Posterior vena cava (tissue), 2 donors: ENCODE measurements at regions not wholly inside any gene's neighbourhood (a gene's known extent, or its start where the extent isn't known, plus 50 kb on each side); places are given as distances from the start of the nearest gene placed in this dataset.

Experiments used
- DNase-seq: peaks from one replicate; pipeline ENCODE4 v3.0.0-alpha.2; 2020; ENCODE audit warnings: low spot score
- intact Hi-C, 2 donors: fragments of 100-400 bp; cut with DNase I; formaldehyde crosslinking; loops; one replicate each; pipeline versions ENCODE4 v1.14.1 to v1.14.2; 2022 to 2023
- donor health status: DM: yes; HTN: yes; CAD: no.
- donor health status: DM: yes; HTN: yes; CAD: no.

- intact Hi-C loops: no loop called here
- no peak for DNase-seq
These were observed 59.8 kb downstream of the MRM1 start for GRCh38 chr17:36661047-36661666.

- intact Hi-C loops: no loop called here
- DNase-seq: no peak
These were observed 60.3 kb downstream of the MRM1 start for GRCh38 chr17:36661688-36662087.

GRCh38 chr17:36665417-36665816, 64.0 kb downstream of the MRM1 start:
- DNase-seq: no peak
- intact Hi-C loops: no loop called here

- intact Hi-C loops: no loop called here
- DNase-seq: no peak
These were observed 66.5 kb downstream of the MRM1 start for GRCh38 chr17:36667922-36668321.

DNA sequence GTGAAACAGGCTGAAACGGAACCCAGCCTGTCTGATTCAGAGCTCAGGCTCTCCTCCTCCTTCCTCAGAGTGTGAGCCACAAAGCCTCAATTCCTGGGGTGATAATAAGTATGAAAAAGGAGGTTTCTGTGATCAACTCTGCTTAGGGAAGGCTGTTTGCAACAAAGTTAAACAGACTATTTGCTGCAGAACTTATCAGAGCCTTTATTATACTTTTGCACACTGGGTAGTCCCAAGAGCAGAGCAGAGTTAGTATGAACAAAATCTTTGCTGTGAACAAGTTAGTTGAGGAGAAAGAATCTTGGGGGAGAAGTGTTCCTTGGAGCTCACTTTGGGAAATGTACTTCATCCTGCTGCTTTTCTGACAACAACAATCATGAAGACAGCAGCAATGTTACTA, 67.4 kb downstream of the MRM1 start:
- intact Hi-C loops: no loop called here
- no peak for DNase-seq

DNA sequence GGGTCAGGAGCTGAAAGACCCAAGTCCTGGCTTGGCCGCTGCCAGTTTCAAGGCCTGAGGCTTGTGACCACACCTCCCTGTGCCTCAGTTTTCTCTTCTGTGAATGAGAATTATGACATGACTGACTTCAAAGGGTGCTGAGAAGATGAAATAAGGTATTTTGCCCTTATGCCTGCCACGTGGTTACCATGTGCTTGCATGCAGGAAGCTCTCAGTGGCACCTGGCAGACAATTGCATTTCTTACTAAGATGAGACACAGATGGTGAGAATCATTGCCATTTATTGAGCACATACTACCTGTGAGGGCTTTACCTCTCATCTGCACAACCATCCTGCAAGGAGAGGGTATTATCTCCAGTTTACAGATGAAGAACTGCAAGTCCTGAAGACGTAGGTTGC, 69.8 kb downstream of the MRM1 start:
- DNase-seq: no peak
- intact Hi-C loops: no loop called here

GRCh38 chr17:36672403-36672918, 71.1 kb downstream of the MRM1 start:
- intact Hi-C loops: no loop called here
- no peak for DNase-seq

- intact Hi-C loops: no loop called here
- no peak for DNase-seq
These were observed 71.7 kb downstream of the MRM1 start for GRCh38 chr17:36673068-36673467.

DNA sequence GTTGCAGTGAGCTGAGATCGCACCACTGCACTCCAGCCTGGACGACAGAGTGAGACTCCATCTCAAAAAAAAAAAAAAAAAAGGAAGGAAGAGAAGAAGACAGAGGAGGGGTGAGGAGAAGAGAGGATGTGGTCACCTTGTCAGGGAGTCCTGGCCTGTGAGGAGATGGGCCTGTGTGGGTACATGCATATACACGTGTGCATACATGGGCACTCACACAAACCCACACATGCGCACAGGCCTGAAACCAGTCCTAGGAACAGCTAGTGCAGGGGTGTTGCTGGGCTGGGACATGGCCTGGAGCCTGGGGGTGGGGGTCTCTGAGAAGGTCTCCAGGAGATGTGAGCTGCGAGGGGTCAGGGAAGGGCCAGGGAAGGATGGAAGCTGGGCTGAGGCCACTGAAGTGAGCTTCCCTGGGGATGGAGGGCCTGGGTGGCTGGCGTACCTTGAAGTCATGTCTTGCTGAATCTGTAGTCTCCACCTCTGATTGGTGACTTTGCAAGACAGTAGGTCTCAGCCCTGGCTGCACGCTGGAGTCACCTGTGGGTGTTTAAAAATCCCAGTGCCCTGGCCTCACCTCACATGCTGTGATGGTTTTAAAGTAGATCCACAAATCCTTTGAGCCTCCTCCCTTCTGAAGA, 72.4 kb downstream of the MRM1 start:
- intact Hi-C loops: no loop called here
- DNase-seq: no peak

DNA sequence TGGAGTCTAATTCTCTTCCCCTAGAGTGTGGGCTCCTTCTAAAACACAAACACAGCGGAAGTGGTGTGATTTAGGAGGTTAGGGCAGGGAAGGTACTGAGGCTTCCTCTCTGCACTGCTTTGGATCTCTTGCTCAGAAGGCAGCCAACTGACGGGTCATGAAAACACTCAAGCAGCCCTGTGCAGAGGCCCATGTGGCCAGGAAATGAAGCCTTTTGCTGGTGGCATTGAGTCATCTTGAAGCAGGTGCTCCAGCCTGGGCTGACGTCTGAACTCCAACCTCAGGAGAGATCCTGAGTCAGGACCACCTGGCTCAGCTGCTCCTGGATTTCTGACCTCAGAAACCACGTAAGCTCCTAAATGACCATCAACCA, 72.9 kb downstream of the MRM1 start:
- intact Hi-C loops: no loop called here
- no peak for DNase-seq

GRCh38 chr17:36675250-36675649, 73.9 kb downstream of the MRM1 start:
- no peak for DNase-seq
- intact Hi-C loops: no loop called here

GRCh38 chr17:36675786-36676185, 74.4 kb downstream of the MRM1 start:
- intact Hi-C loops: no loop called here
- no peak for DNase-seq

DNA sequence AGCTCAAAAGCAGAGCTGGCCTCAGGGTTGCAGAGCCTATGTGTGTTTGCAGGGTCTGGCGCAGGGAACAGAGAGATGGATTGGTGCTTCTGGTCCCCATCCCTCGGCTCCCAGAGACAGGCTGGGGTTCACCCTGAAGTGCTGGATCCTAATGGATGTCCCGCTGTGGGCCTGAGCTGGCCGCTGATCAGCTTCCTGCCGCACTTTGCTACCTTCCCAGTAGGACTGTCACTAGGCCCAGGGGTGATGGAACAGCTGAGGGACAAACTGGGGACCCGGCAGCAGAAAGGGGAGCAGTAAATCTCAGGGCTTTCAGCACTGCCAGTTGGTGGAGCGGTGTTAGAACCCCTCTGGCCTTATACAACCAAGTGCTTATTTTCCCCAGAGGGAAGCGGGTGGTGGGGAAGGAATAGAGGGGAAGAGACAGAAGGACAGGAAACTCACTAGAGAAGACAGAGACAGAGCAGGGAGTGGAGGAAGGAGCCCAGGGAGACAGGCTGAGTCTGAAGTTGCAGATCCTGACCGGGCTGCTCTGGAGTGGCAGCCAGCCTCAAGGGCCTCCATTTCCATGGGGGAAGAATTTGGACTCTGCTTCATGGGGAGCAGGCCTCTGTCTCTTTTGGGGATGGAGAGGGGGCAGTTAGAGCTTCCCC, 78.6 kb downstream of the MRM1 start:
- intact Hi-C loops: no loop called here
- no peak for DNase-seq

GRCh38 chr17:36680701-36681202, 79.4 kb downstream of the MRM1 start:
- no peak for DNase-seq
- intact Hi-C loops: no loop called here

- intact Hi-C loops: no loop called here
- no peak for DNase-seq
These were observed 81.4 kb downstream of the MRM1 start for GRCh38 chr17:36682773-36683172.

DNA sequence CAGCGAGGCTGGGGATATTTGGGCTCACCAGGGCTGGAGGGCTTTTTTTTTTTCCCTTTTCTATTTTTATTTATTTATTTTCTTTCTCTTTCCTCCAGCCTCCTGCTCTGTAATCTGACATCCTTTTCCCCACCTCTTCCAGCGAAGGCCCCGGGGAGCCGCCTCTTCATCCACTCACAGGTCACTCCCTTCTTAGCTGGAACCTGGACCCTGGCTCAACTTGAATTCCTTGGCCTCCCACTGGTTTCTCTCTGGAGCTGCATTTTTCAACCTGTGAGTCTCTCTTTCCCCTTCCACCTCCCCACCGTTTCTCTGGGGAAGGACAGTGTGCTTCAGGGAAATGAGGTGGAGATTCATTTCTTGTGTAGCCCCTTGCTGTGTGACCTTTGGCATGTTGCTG, 82.0 kb downstream of the MRM1 start:
- intact Hi-C loops: no loop called here
- no peak for DNase-seq

- DNase-seq: no peak
- intact Hi-C loops: no loop called here
These were observed 82.8 kb downstream of the MRM1 start for GRCh38 chr17:36684134-36684533.

- DNase-seq: no peak
- intact Hi-C loops: no loop called here
These were observed 84.8 kb downstream of the MRM1 start for GRCh38 chr17:36686123-36686669.

- intact Hi-C loops: no loop called here
- DNase-seq: no peak
These were observed 86.4 kb downstream of the MRM1 start for GRCh38 chr17:36687736-36688135.

DNA sequence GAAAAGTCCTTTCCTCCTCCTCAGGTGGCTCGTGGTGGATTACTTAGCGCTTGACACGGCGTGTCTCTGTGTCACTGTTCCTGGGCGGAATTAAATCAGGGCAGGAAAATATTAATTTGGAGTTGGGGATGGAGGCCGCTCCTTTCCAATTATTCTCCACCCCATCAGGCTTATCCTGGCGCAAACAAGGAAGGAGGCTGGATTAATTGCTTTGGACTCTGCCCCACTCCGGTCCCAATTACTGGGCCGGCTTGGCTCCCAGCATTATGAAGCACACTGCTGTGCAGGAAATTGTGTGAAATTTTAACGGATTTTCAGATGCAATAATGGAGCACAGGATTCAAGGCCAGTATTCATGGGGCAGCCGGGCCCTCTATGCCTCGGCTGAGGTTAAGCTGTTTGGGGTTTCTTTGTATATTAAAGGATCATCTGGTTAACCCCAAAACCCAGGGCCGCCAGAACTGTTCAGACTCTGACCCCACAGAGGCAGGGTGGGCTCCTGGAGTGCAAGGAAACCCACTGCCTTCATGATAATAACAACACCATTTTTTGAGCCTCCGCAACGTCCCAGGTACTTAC, 87.8 kb downstream of the MRM1 start:
- intact Hi-C loops: no loop called here

More for the DNA sequence above, 87.8 kb downstream of the MRM1 start:
- peak; percentile 48 for DNase-seq
